ENCODE measurements at regions not wholly inside any gene's neighbourhood (a gene's known extent, or its start where the extent isn't known, plus 50 kb on each side); places are given as distances from the start of the nearest gene placed in this dataset.

DNA sequence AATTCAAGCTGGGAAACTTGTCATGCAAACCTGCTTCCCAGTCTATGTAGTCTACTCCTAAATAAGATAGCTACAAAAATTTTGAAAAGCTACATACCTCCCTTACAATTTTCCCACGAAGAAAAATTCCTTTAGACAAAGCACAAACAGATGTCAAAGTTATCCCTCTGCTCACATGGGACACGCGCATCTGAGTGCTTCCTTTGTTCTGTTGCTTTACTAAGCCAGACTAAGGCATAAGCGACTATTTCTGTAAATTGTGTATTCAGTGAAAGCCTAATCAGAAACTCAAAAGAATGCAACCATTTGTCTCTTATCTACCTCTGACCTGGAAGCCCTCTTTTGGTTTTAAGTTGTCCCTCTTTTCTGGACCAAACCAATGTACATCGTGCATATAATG, 583.7 kb upstream of the B3GAT1 start:
- TF ChIP-seq POLR2AphosphoS5 (IDR thresholded peaks at IDR 0.05; ENCODE audit: low read depth, low read length) (no peak), EZH2phosphoT487 (IDR thresholded peaks at IDR 0.05; ENCODE audit: borderline replicate concordance) (no peak), POLR2A (IDR thresholded peaks at IDR 0.05; ENCODE audit: borderline replicate concordance, extremely low read depth, insufficient read depth, insufficient read length) (no peak), JUND (IDR thresholded peaks at IDR 0.05) (no peak), SRF (IDR thresholded peaks at IDR 0.05; ENCODE audit: low read depth) (no peak), SP1 (IDR thresholded peaks at IDR 0.05; ENCODE audit: low read depth) (no peak), EZH2 (IDR thresholded peaks at IDR 0.05) (no peak), RAD21 (IDR thresholded peaks at IDR 0.05; ENCODE audit: low read depth) (no peak), ELF1 (IDR thresholded peaks at IDR 0.05; ENCODE audit: borderline replicate concordance, low read depth) (no peak)
- TF ChIP-seq, protein P1, sequence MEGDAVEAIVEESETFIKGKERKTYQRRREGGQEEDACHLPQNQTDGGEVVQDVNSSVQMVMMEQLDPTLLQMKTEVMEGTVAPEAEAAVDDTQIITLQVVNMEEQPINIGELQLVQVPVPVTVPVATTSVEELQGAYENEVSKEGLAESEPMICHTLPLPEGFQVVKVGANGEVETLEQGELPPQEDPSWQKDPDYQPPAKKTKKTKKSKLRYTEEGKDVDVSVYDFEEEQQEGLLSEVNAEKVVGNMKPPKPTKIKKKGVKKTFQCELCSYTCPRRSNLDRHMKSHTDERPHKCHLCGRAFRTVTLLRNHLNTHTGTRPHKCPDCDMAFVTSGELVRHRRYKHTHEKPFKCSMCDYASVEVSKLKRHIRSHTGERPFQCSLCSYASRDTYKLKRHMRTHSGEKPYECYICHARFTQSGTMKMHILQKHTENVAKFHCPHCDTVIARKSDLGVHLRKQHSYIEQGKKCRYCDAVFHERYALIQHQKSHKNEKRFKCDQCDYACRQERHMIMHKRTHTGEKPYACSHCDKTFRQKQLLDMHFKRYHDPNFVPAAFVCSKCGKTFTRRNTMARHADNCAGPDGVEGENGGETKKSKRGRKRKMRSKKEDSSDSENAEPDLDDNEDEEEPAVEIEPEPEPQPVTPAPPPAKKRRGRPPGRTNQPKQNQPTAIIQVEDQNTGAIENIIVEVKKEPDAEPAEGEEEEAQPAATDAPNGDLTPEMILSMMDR (IDR thresholded peaks at IDR 0.05 in 2 of 3, conservative IDR thresholded peaks at IDR 0.05 in 1 of 3; ENCODE audit: borderline replicate concordance in 1 of 3, insufficient read depth in 1 of 3, low read depth in 2 of 3, low read length in 2 of 3): no peak
- TF ChIP-seq, protein P2, sequence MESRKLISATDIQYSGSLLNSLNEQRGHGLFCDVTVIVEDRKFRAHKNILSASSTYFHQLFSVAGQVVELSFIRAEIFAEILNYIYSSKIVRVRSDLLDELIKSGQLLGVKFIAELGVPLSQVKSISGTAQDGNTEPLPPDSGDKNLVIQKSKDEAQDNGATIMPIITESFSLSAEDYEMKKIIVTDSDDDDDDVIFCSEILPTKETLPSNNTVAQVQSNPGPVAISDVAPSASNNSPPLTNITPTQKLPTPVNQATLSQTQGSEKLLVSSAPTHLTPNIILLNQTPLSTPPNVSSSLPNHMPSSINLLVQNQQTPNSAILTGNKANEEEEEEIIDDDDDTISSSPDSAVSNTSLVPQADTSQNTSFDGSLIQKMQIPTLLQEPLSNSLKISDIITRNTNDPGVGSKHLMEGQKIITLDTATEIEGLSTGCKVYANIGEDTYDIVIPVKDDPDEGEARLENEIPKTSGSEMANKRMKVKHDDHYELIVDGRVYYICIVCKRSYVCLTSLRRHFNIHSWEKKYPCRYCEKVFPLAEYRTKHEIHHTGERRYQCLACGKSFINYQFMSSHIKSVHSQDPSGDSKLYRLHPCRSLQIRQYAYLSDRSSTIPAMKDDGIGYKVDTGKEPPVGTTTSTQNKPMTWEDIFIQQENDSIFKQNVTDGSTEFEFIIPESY (IDR thresholded peaks at IDR 0.05; ENCODE audit: extremely low read depth, insufficient replicate concordance, low read length): no peak
- TF ChIP-seq, protein P3, sequence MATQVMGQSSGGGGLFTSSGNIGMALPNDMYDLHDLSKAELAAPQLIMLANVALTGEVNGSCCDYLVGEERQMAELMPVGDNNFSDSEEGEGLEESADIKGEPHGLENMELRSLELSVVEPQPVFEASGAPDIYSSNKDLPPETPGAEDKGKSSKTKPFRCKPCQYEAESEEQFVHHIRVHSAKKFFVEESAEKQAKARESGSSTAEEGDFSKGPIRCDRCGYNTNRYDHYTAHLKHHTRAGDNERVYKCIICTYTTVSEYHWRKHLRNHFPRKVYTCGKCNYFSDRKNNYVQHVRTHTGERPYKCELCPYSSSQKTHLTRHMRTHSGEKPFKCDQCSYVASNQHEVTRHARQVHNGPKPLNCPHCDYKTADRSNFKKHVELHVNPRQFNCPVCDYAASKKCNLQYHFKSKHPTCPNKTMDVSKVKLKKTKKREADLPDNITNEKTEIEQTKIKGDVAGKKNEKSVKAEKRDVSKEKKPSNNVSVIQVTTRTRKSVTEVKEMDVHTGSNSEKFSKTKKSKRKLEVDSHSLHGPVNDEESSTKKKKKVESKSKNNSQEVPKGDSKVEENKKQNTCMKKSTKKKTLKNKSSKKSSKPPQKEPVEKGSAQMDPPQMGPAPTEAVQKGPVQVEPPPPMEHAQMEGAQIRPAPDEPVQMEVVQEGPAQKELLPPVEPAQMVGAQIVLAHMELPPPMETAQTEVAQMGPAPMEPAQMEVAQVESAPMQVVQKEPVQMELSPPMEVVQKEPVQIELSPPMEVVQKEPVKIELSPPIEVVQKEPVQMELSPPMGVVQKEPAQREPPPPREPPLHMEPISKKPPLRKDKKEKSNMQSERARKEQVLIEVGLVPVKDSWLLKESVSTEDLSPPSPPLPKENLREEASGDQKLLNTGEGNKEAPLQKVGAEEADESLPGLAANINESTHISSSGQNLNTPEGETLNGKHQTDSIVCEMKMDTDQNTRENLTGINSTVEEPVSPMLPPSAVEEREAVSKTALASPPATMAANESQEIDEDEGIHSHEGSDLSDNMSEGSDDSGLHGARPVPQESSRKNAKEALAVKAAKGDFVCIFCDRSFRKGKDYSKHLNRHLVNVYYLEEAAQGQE (IDR thresholded peaks at IDR 0.05; ENCODE audit: low read depth): no peak
- TF ChIP-seq, protein P4, sequence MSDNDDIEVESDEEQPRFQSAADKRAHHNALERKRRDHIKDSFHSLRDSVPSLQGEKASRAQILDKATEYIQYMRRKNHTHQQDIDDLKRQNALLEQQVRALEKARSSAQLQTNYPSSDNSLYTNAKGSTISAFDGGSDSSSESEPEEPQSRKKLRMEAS (IDR thresholded peaks at IDR 0.05): no peak
- TF ChIP-seq, protein P5, sequence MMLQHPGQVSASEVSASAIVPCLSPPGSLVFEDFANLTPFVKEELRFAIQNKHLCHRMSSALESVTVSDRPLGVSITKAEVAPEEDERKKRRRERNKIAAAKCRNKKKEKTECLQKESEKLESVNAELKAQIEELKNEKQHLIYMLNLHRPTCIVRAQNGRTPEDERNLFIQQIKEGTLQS (IDR thresholded peaks at IDR 0.05): no peak

Data from HCT116 (cell line).